ENCODE measurements at regions not wholly inside any gene's neighbourhood (a gene's known extent, or its start where the extent isn't known, plus 50 kb on each side); places are given as distances from the start of the nearest gene placed in this dataset.
A peak's percentile ranks its signal among the peaks of the same experiment; 100 is the strongest.

- no peak for DNase-seq (ENCODE audit: low spot score)
These were observed 891.2 kb downstream of the BCL11A start for GRCh38 chr2:59662127-59662861.

- DNase-seq (ENCODE audit: low spot score), result no peak
These were observed 893.2 kb downstream of the BCL11A start for GRCh38 chr2:59660262-59660661.

GRCh38 chr2:59658906-59659635 lies 894.4 kb downstream of the BCL11A start:
- DNase-seq (ENCODE audit: low spot score), result no peak

- DNase-seq (ENCODE audit: low spot score), result no peak
These were observed 897.6 kb downstream of the BCL11A start for GRCh38 chr2:59655809-59656208.

GRCh38 chr2:59654710-59655109 lies 898.7 kb downstream of the BCL11A start:
- DNase-seq (ENCODE audit: low spot score), result no peak

GRCh38 chr2:59653164-59653563 lies 900.3 kb downstream of the BCL11A start:
- no peak for DNase-seq (ENCODE audit: low spot score)

- no peak for DNase-seq (ENCODE audit: low spot score)
These were observed 922.7 kb downstream of the BCL11A start for GRCh38 chr2:59630789-59631188.

GRCh38 chr2:59627599-59627998 lies 925.9 kb downstream of the BCL11A start:
- no peak for DNase-seq (ENCODE audit: low spot score)

- DNase-seq (ENCODE audit: low spot score), result no peak
These were observed 930.7 kb downstream of the BCL11A start for GRCh38 chr2:59622599-59623308.

GRCh38 chr2:59604123-59604522 lies 949.3 kb downstream of the BCL11A start:
- DNase-seq (ENCODE audit: low spot score), result no peak

GRCh38 chr2:59594671-59595222 lies 958.7 kb downstream of the BCL11A start:
- no peak for DNase-seq (ENCODE audit: low spot score)

GRCh38 chr2:59590798-59591197 lies 962.7 kb downstream of the BCL11A start:
- DNase-seq (ENCODE audit: low spot score), result no peak

GRCh38 chr2:59589881-59590280 lies 963.6 kb downstream of the BCL11A start:
- no peak for DNase-seq (ENCODE audit: low spot score)

GRCh38 chr2:59588286-59588685 lies 965.2 kb downstream of the BCL11A start:
- no peak for DNase-seq (ENCODE audit: low spot score)

- no peak for DNase-seq (ENCODE audit: low spot score)
These were observed 967.3 kb downstream of the BCL11A start for GRCh38 chr2:59586176-59586575.

GRCh38 chr2:59585655-59586054 lies 967.8 kb downstream of the BCL11A start:
- no peak for DNase-seq (ENCODE audit: low spot score)

- peak; percentile 37 for DNase-seq (ENCODE audit: low spot score)
These were observed 968.5 kb downstream of the BCL11A start for GRCh38 chr2:59584958-59585357.

GRCh38 chr2:59583173-59583765 lies 970.2 kb downstream of the BCL11A start:
- no peak for DNase-seq (ENCODE audit: low spot score)

- DNase-seq (ENCODE audit: low spot score), result no peak
These were observed 975.1 kb downstream of the BCL11A start for GRCh38 chr2:59578349-59578748.

- DNase-seq (ENCODE audit: low spot score), result no peak
These were observed 978.3 kb downstream of the BCL11A start for GRCh38 chr2:59575191-59575590.

GRCh38 chr2:59572227-59572626 lies 981.2 kb downstream of the BCL11A start:
- DNase-seq (ENCODE audit: low spot score), result no peak

- DNase-seq (ENCODE audit: low spot score), result no peak
These were observed 982.6 kb downstream of the BCL11A start for GRCh38 chr2:59570818-59571217.

Data from iPS-NIHi11 (cell line).